Caco-2 (cell line): ENCODE measurements at regions not wholly inside any gene's neighbourhood (a gene's known extent, or its start where the extent isn't known, plus 50 kb on each side); places are given as distances from the start of the nearest gene placed in this dataset.
"Not testable (repeated sequence)": the region's sequence is repeated elsewhere in the genome, so short reads cannot be mapped to it uniquely, and the experiment has no call there.

Experiments
- BruUV-seq: library from RNA; stranded (reverse); fragments of 400-500 nt; replicated peaks from 2 replicates; lab custom pipeline; 2021; lab: Mats Ljungman, UMichigan
- CTCF ChIA-PET: fragments of 300-600 bp; sonication (Branson Sonifier 250); formaldehyde crosslinking; loops from one replicate; lab custom pipeline; 2022; ENCODE audit warnings: antibody characterized with exemption; lab: Charles Lee
- POLR2A ChIA-PET: fragments of 300-600 bp; sonication (Branson Sonifier 250); formaldehyde crosslinking; loops from one replicate; lab custom pipeline; 2022; ENCODE audit warnings: antibody characterized with exemption; lab: Charles Lee
- DNase-seq, 2 experiments: peaks; one replicate each; pipeline versions ENCODE4 v3.0.0 to v3.0.0-alpha.2; 2020 to 2022
- H3K27me3 ChIP-seq: replicated peaks from 2 replicates; pipeline ENCODE4 v1.6.0; 2011; ENCODE audit warnings: low read length; ENCODE audit not compliant: control insufficient read depth, insufficient read depth
- H3K36me3 ChIP-seq: 2 replicates; pipeline ENCODE4 v1.5.1; 2011; ENCODE audit warnings: low read length; ENCODE audit not compliant: control insufficient read depth, insufficient read depth
- H3K4me1 ChIP-seq: fragments of 250-450 bp; sonication (Bioruptor Pico); 2 replicates; pipeline ENCODE4 v1.5.1; 2020; ENCODE audit warnings: mild to moderate bottlenecking
- H3K4me3 ChIP-seq: 2 replicates; pipeline ENCODE4 v1.5.1; 2011; ENCODE audit warnings: low read depth, mild to moderate bottlenecking, control low read depth, low read length
- H3K9me3 ChIP-seq: fragments of 250-450 bp; sonication (Bioruptor Pico); 2 replicates; pipeline ENCODE4 v1.5.1; 2020; ENCODE audit warnings: mild to moderate bottlenecking, moderate library complexity
- H3K27ac Mint-ChIP-seq: one replicate; pipeline ENCODE4 v1.8.0; 2022; ENCODE audit warnings: mixed read lengths; ENCODE audit not compliant: unreplicated experiment
- H3K27me3 Mint-ChIP-seq: one replicate; pipeline ENCODE4 v1.8.0; 2022; ENCODE audit warnings: mixed read lengths; ENCODE audit not compliant: insufficient read depth, unreplicated experiment
- H3K36me3 Mint-ChIP-seq: one replicate; pipeline ENCODE4 v1.8.0; 2022; ENCODE audit warnings: mild to moderate bottlenecking, mixed read lengths; ENCODE audit not compliant: insufficient read depth, unreplicated experiment
- H3K4me1 Mint-ChIP-seq: one replicate; pipeline ENCODE4 v1.8.0; 2022; ENCODE audit warnings: low read depth, mixed read lengths; ENCODE audit not compliant: unreplicated experiment
- H3K4me3 Mint-ChIP-seq: one replicate; pipeline ENCODE4 v1.8.0; 2022; ENCODE audit warnings: mild to moderate bottlenecking, moderate library complexity, mixed read lengths; ENCODE audit not compliant: unreplicated experiment
- H3K9me3 Mint-ChIP-seq: one replicate; pipeline ENCODE4 v1.8.0; 2022; ENCODE audit warnings: mixed read lengths; ENCODE audit not compliant: unreplicated experiment
- intact Hi-C: fragments of 100-400 bp; cut with micrococcal nuclease; formaldehyde crosslinking; loops from one replicate; pipeline ENCODE4 v1.10.0; 2022; ENCODE audit not compliant: unreplicated experiment
- TF ChIP-seq, protein P1 (sequence below), 2 experiments: fragments of 200-600 bp in 1 of 2; IDR thresholded peaks; 1 replicate in 1 of 2; 2 replicates in 1 of 2; pipeline versions ENCODE4 v1.5.1 to v1.8.0; 2011 to 2022; ENCODE audit warnings: antibody characterized with exemption in 1 of 2, control low read depth in 1 of 2, inconsistent platforms in 1 of 2, low read depth in 1 of 2, low read length in 1 of 2, mild to moderate bottlenecking in 1 of 2, moderate library complexity in 1 of 2; ENCODE audit not compliant: insufficient read depth in 1 of 2, severe bottlenecking in 1 of 2, unreplicated experiment in 1 of 2

DNA sequence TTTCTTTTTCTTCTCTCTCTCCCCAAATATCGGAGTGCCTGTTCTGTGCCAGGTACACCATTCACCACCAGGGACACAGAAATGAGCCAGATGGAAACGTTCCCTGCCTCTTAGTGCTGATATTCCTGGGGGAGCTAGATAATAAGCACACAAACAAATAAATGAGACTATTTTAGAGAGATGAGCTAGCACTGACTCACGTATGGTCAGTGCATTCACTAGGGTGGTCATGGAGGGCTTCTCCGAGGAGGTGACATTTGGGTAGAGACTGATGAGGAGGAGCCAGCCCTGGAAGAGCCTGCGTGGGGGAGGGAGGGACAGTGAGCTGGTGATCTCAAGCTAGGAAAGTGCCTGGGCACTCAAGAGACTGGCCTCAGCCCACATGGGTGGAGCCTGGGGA, 252.3 kb upstream of the KCNG1 start:
- Mint-ChIP-seq H3K4me3 (no peak overlapping the region), H3K4me1 (no peaks in the 10 kb centered on the region), H3K27ac (no peak overlapping the region), H3K27me3 (peaks cover 22% of the 10 kb centered on the region), H3K36me3 (no peaks in the 10 kb centered on the region), H3K9me3 (peaks cover 11% of the 10 kb centered on the region)
- TF ChIP-seq, protein P1, sequence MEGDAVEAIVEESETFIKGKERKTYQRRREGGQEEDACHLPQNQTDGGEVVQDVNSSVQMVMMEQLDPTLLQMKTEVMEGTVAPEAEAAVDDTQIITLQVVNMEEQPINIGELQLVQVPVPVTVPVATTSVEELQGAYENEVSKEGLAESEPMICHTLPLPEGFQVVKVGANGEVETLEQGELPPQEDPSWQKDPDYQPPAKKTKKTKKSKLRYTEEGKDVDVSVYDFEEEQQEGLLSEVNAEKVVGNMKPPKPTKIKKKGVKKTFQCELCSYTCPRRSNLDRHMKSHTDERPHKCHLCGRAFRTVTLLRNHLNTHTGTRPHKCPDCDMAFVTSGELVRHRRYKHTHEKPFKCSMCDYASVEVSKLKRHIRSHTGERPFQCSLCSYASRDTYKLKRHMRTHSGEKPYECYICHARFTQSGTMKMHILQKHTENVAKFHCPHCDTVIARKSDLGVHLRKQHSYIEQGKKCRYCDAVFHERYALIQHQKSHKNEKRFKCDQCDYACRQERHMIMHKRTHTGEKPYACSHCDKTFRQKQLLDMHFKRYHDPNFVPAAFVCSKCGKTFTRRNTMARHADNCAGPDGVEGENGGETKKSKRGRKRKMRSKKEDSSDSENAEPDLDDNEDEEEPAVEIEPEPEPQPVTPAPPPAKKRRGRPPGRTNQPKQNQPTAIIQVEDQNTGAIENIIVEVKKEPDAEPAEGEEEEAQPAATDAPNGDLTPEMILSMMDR (IDR thresholded peaks at IDR 0.05; ENCODE audit: insufficient read depth in 1 of 2, low read depth in 1 of 2, low read length in 1 of 2, severe bottlenecking in 1 of 2, unreplicated experiment in 1 of 2) = peak in 1 of 2 experiments; percentile 12
- no peaks in the 10 kb centered on the region for H3K27me3 ChIP-seq
- H3K36me3 ChIP-seq = no peaks in the 10 kb centered on the region
- CTCF ChIA-PET = interaction anchor here (0.8 kb wide), 1 partner anchor 463 kb away, joined by 3 read pairs; no protein-coding TSS in a partner anchor
- 0 out of 2 replicates have a peak, but pooled peaks cover 6% of the 10 kb centered on the region for H3K9me3 ChIP-seq
- H3K4me3 ChIP-seq = no peak overlapping the region
- POLR2A ChIA-PET = no interaction called here
- no peak for DNase-seq
- H3K4me1 ChIP-seq = no peaks in the 10 kb centered on the region
- intact Hi-C loops = no loop called here
- BruUV-seq = no TSS peak

- TF ChIP-seq, protein P1 (IDR thresholded peaks at IDR 0.05; ENCODE audit: insufficient read depth in 1 of 2, low read depth in 1 of 2, low read length in 1 of 2, severe bottlenecking in 1 of 2, unreplicated experiment in 1 of 2) = no peak
- Mint-ChIP-seq H3K9me3 (no peaks in the 10 kb centered on the region), H3K4me3 (no peak overlapping the region), H3K27me3 (peaks cover 14% of the 10 kb centered on the region), H3K36me3 (no peaks in the 10 kb centered on the region), H3K27ac (no peak overlapping the region), H3K4me1 (no peaks in the 10 kb centered on the region)
- BruUV-seq = no TSS peak
- 0 out of 2 replicates have a peak, but pooled peaks cover 6% of the 10 kb centered on the region for H3K9me3 ChIP-seq
- intact Hi-C loops = no loop called here
- no peak for DNase-seq
- H3K36me3 ChIP-seq = no peaks in the 10 kb centered on the region
- H3K4me1 ChIP-seq = no peaks in the 10 kb centered on the region
- CTCF ChIA-PET = interaction anchor here (0.7 kb wide), 1 partner anchor 285 kb away, joined by 4 read pairs; no protein-coding TSS in a partner anchor
- H3K27me3 ChIP-seq = no peaks in the 10 kb centered on the region
- H3K4me3 ChIP-seq = no peak overlapping the region
- POLR2A ChIA-PET = no interaction called here
These were observed 249.5 kb upstream of the KCNG1 start for GRCh38 chr20:51272401-51272800.

DNA sequence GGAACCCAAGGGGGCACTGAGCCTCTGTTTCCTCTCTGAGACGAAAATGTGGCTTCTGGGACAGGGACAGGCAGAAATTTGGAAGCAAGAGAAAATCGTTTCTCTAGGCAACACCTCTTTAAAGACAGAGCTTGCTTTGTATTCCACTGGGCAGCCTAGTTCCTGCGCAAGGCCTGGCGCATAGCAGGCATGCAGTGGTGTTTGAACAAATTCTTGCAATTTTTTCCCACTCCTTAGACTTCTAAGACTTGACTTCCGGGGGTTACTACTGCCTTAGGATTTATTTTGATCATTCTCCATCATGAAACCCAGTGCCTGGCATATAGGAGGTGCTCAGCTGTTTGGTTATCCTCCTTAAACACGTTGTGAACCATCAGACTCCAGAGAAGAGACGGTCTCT, 249.0 kb upstream of the KCNG1 start:
- CTCF ChIA-PET = no interaction called here
- Mint-ChIP-seq H3K27me3 (peaks cover 14% of the 10 kb centered on the region), H3K36me3 (no peaks in the 10 kb centered on the region), H3K9me3 (no peaks in the 10 kb centered on the region), H3K4me1 (no peaks in the 10 kb centered on the region), H3K27ac (no peak overlapping the region), H3K4me3 (no peak overlapping the region)
- Histone ChIP-seq H3K36me3 (no peaks in the 10 kb centered on the region), H3K27me3 (no peaks in the 10 kb centered on the region), H3K4me1 (no peaks in the 10 kb centered on the region), H3K9me3 (0 out of 2 replicates have a peak, but pooled peaks cover 6% of the 10 kb centered on the region), H3K4me3 (no peak overlapping the region)
- DNase-seq = no peak
- intact Hi-C loops = no loop called here
- TF ChIP-seq, protein P1 (IDR thresholded peaks at IDR 0.05; ENCODE audit: insufficient read depth in 1 of 2, low read depth in 1 of 2, low read length in 1 of 2, severe bottlenecking in 1 of 2, unreplicated experiment in 1 of 2) = no peak
- no TSS peak for BruUV-seq
- POLR2A ChIA-PET = no interaction called here

DNA sequence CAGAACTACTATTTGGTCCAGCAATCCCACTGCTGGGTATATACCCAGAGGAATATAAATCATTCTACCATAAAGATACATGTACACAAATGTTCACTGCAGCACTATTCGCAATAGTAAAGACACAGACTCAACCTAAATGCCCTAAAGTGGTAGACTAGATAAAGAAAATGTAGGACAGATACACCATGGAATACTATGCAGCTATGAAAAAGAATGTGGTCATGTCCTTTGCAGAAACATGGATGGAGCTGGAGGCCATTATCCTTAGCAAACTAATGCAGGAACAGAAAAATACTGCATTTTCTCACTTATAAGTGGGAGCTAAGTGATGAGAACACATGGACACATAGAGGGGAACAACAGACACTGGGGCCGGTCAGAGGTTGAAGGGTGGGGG, 248.4 kb upstream of the KCNG1 start:
- BruUV-seq, H3K4me3 Mint-ChIP-seq, H3K36me3 ChIP-seq, H3K4me1 ChIP-seq, H3K27me3 Mint-ChIP-seq, H3K4me3 ChIP-seq, H3K4me1 Mint-ChIP-seq, H3K27me3 ChIP-seq, H3K27ac Mint-ChIP-seq, H3K9me3 ChIP-seq, DNase-seq, intact Hi-C loops, H3K36me3 Mint-ChIP-seq, CTCF ChIA-PET, H3K9me3 Mint-ChIP-seq, POLR2A ChIA-PET: not testable (repeated sequence)
